GM21717 (cell line): ENCODE measurements at regions not wholly inside any gene's neighbourhood (a gene's known extent, or its start where the extent isn't known, plus 50 kb on each side); places are given as distances from the start of the nearest gene placed in this dataset.

ENCODE experiments used
- ATAC-seq: cut with Tn5 transposase; IDR thresholded peaks from one replicate; pipeline ENCODE4 v1.9.1; 2021; ENCODE audit warnings: mild to moderate bottlenecking, moderate library complexity; ENCODE audit not compliant: unreplicated experiment

- ATAC-seq = no peak
Measured at GRCh38 chr17:79541056-79541850, 69.6 kb downstream of the RBFOX3 start.

- ATAC-seq = no peak
Measured at GRCh38 chr17:79539944-79540705, 70.7 kb downstream of the RBFOX3 start.

- ATAC-seq = no peak
Measured at GRCh38 chr17:79538291-79538690, 72.6 kb downstream of the RBFOX3 start.

GRCh38 chr17:79537686-79538085 lies 73.2 kb downstream of the RBFOX3 start:
- ATAC-seq = no peak

- no peak for ATAC-seq
Measured at GRCh38 chr17:79537061-79537460, 73.8 kb downstream of the RBFOX3 start.

GRCh38 chr17:79536212-79536840 lies 74.5 kb downstream of the RBFOX3 start:
- no peak for ATAC-seq

- no peak for ATAC-seq
Measured at GRCh38 chr17:79535728-79536025, 75.2 kb downstream of the RBFOX3 start.

GRCh38 chr17:79534851-79535727 lies 75.8 kb downstream of the RBFOX3 start:
- no peak for ATAC-seq

- ATAC-seq = no peak
Measured at GRCh38 chr17:79534111-79534510, 76.7 kb downstream of the RBFOX3 start.

- ATAC-seq = no peak
Measured at GRCh38 chr17:79533116-79533515, 77.7 kb downstream of the RBFOX3 start.

- no peak for ATAC-seq
Measured at GRCh38 chr17:79532107-79532790, 78.6 kb downstream of the RBFOX3 start.

GRCh38 chr17:79531191-79532095 lies 79.4 kb downstream of the RBFOX3 start:
- no peak for ATAC-seq

- ATAC-seq = no peak
Measured at GRCh38 chr17:79530361-79531105, 80.3 kb downstream of the RBFOX3 start.

- ATAC-seq = no peak
Measured at GRCh38 chr17:79529661-79530081, 81.2 kb downstream of the RBFOX3 start.

GRCh38 chr17:79528592-79529125 lies 82.2 kb downstream of the RBFOX3 start:
- ATAC-seq = no peak

GRCh38 chr17:79527306-79527705 lies 83.5 kb downstream of the RBFOX3 start:
- ATAC-seq = no peak

- ATAC-seq = no peak
Measured at GRCh38 chr17:79525793-79526677, 84.8 kb downstream of the RBFOX3 start.
